ENCODE measurements at regions not wholly inside any gene's neighbourhood (a gene's known extent, or its start where the extent isn't known, plus 50 kb on each side); places are given as distances from the start of the nearest gene placed in this dataset.

DNA sequence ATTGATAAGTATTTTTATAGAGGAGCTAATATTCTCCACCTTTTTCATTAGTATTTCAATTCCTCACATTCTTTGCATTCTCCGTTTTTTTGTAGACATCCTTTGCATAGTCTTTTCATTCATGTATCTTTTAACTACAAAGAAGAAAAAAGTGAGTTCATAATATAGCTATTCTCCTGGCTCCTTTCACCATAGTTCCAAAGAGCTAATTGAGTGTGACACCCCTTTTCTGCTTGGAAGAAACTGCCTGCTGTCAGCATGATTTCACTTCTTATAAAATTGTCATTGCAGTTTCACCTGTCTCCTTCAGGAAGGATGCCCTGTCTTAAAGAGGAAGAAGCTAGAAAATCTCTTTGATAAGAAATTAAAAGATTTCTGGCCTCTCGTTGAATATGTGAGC lies 991.1 kb downstream of the KCNT2 start:
- no peak for DNase-seq

DNA sequence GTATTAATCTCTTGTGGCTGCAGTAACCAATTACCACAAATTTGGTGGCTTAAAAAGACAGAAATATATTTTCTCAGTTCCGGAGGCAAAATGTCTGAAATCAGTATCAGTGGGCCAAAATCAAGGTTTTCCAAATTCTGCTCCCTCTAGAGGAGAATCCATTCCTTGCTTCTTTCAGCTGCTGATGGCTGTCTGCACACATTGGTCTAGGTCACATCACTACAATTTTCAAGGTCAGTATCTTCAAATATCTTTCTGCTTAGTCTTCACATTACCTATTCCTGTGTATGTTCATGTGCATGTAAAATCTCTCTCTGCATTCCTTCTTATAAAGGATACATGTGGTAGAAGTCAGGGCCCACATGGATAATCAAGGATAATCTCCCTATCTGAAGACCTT lies 999.4 kb downstream of the KCNT2 start:
- no peak for DNase-seq

DNA sequence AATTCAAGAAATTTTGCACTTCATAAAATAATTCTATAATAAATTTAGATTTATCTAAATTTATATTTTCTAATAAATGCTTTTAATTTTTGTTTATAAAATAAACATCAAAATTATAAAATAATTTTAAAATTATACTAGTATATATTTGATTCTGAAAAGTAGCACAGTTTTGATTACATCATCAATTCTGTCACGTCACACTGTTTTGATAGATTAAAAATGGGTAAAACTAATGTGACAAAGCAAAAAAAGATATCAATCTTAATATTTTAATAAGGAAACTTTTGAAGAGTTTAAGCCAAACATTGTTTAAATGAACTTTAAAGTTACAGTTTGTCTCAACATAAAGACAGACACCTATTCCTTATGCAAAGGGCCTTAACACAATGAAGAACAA lies 1001.8 kb downstream of the KCNT2 start:
- no peak for DNase-seq

DNA sequence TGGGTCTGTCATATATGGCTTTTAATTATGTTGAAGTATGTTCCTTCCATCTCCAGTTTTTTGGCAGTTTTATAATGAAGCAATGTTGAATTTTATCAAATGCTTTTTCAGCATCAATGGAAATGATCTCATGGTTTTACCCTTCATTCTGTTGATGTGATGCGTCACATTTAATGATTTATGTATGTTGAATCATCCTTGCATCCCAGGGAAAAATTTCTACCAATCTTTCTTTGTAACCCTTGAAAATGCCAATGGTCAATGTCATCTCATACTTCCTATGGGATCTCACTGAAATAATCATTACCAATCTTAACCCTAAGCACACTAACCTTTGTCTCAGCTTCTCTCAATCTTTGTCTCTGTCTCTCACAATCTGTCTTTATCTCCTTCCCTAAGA lies 1004.0 kb downstream of the KCNT2 start:
- no peak for DNase-seq

DNA sequence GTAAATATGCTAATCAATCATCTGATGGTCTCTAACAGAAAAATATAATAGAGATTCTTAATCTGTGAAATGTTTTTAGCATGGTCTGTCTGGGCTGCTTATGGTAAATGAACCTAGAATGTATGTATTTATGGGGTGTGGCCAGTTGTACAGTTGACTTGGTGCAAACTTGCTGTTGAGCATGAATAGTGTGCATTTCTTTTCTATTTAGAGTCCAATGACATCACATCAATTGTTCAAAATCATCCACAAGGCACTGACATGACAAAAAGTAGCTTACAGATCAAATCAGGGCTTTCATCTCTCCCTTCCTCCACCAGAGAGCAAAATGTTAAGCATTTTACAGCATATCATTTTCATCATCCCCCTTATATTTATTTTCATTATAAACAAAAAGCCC lies 1010.3 kb downstream of the KCNT2 start:
- DNase-seq = no peak

DNA sequence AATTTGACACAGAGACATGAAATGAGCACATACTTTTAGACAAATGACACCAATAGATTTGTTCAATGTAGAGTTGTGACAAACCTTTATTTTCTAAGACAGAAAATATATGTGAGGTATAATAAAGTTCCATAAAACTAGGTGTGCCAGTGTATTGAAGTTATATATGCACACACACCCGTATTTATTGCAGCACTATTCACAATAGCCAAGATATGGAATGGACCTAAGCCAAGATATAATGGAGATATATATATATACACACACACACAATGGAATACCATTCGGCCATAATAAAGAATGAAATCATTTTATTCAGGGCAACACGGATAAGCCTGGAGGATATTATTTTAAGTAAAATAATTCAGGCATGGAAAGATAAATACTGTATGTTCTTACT lies 1013.5 kb downstream of the KCNT2 start:
- DNase-seq = no peak

DNA sequence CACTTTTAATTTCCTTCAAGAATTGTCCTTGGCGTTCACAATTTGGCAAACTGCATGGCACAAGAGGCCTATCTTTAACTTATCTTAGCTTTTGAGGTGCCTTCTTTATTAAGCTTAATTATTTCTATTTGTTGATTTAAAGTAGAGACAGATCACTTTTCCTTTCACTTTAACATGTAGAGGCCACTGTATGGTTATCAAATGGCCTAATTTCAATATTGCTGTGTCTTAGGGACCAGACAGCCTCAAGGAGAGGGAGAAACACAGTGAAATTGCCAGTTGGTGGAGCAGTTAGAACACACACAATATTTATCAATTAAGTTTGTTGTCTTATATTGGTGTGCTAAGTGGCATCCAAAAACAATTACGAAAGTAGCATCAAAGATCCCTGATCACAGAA lies 1013.9 kb downstream of the KCNT2 start:
- DNase-seq = no peak

DNA sequence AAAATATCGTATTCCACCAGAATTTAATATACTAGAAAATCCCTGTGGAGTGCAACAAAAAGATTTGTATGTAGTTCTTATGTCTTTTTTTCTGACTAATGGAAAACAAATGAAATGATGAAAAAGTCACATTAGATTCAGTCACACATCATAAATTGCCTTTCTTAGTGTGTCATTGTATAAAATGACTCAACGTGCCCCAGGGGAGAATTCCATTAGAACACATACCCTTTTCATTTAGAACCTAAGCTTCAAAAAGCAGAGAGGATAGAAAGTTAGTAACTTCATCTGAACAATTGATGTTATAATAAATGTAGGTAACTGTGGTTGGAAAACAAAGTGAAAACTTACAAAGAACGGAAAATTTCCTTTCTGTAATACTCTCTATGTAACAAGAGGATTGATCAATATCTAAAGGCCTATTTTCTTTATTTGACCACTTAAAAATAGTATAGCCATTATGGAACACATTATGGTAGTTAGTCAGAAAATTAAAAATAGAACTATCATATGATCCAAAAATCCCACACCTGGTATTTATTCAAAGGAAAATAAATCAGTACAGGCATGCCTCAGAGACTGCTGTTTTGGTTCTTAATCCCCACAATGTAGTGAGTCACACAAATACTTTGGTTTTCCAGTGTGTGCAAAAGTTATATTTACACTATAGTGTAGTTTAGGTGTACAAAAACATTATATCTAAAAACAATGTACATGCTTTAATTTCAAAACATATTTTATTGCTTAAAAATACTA lies 1016.1 kb downstream of the KCNT2 start:
- DNase-seq = no peak

DNA sequence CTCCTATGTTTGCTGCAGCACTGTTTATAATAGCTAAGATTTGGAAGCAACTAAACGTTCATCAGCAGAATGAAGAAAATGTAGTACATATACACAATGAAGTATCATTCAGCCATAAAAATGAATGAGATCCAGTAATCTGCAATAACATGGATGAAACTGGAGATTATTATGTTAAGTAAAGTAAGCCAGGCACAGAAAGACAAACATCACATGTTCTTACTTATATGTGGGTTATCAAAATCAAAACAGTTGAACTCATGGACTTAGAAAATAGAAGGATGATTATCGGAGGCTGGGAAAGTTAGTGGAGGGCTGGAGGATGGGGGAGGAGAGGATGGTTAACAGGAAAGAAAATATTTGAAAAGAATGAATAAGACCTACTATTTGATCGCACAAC lies 1017.6 kb downstream of the KCNT2 start:
- no peak for DNase-seq

DNA sequence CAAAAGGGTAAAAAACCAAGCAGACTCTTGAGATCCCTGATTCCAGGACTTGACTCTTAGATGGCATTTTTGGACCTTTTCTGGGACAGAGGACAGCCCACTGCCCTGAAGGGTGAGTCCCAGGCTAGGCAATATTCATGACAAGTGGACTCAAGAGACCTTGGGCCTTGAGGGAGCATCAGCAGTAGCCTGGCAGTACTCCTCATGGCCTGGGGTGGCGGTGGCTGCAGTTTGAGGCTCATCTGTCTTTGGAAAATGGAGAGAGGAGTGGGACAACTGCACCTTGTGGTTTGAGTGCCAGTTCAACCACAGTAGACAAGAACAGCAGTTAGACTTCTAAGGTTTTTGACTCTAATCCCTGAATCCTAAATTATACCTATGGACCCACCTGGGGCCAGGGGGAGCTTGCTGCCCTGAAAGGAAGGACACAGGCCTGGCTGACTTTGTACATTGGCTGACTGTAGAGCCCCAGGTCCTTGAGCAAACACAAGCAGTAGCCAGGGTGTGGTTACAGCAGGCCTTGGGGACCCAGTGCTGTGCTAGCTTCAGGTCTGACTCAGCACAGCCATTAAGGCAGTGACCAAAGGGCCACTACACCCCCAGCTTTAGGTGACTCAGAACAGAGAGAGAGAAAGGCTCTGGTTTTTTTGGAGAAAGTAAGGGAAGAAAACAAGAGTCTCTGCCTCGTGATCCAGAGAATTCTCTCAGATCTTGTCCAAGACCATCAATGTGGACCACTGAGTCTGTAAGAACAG lies 1023.2 kb downstream of the KCNT2 start:
- no peak for DNase-seq

DNA sequence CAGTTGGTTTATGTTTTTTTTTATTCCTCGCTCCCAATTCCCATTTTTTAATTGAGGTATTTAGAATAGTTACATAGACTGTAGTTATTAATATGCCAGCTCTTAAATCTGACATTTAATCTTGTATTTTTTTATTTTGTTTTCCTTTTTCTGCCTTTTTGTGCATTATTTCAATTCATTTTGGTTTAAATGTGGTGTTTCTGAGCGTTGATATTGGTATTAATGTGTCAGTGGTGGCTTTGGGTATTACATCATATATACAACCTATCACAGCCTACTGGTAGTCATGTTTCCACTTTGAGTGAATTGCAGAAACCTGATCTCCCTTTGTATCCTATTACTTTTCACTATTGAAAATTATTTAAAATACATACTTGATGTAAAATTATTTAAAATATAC lies 1027.3 kb downstream of the KCNT2 start:
- DNase-seq = no peak

DNA sequence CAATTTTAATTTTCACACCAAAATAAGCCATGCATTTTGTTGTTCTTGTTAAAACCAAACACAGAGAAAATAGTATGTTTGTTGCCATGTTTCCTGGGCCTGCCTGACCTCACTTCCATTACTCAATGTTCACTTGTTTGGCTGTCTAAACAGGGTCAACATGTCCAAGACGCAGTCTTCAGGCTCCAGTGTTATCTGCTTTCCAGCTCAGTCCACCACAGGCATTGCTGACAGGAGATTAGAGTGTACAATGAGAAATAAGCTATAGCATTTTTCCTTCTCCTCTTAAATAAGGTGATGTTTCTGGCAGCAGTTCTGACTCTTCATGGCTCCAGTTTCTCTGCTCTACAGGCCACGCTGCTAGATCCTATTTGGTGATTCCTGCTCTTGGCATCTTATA lies 1030.5 kb downstream of the KCNT2 start:
- no peak for DNase-seq

DNA sequence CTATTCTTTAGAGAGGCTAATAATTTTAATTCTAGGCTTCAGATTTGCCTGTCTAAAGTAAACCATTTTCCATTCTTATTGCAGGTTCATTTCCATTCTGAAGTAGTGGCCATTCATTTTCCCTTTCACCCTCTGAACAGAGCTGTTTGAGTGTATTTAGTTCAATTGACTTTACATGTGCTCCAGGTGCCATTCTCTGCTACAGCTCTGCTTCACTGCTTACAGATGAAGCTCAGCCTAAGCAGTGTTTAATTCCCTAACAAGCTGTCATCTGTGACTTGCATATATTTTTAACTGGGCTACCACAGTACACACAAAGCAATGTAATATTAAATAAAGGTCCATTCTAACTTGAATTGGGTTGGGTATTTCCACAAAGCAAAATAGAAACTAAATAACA lies 1031.6 kb downstream of the KCNT2 start:
- no peak for DNase-seq

DNA sequence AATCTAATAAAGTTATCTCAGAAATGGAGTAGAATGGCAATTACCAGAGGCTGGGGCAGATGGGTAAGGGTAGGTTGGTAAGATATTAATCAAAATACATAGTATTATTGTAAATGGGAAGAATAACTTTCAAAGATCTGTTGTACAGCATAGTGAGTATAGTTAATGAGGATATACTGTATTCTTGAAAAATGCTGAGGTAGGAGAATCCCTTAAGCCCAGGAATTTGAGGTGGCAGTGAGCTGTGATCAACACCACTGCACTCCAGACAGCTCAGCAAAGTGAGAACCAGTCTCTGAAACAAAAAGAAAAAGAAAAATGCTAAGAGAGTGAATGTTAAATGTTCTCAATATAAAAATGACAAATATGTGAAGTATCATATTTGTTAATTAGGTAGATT lies 1033.7 kb downstream of the KCNT2 start:
- DNase-seq = no peak

DNA sequence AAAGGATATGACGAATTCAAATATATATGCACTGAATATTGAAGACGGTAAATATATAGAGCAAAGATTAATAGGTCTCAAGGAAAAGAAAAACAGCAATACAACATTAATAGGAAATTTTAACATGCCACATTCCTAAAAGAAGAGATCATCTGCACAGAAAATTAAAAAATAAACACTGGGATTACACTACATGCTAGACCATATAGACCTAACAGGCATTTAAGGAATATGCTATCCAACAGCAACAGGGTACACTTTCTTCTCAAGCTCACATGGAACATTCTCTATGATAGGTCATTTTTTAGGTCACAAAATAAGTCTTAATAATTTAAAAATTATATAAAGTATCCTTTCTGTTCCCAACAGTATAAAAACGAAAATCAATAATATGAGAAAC lies 1038.3 kb downstream of the KCNT2 start:
- DNase-seq = no peak

DNA sequence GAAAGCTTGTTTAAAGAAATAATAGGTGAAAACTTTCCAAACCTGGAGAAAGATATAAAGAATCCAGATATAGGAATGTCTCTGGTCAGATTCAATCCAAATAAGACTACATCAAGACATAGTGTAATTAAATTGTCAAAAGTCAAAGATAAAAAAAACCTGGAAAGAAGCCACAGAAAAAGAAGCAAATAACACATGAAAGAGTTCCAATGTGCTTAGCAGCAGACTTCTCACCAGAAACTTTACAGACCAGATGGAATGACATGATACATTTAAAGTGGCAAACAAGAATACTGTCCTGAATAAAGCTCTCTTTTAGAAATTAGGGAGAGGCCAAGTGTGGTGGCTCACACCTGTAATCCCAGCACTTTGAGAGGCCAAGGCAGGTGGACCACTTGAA lies 1039.9 kb downstream of the KCNT2 start:
- DNase-seq = no peak

DNA sequence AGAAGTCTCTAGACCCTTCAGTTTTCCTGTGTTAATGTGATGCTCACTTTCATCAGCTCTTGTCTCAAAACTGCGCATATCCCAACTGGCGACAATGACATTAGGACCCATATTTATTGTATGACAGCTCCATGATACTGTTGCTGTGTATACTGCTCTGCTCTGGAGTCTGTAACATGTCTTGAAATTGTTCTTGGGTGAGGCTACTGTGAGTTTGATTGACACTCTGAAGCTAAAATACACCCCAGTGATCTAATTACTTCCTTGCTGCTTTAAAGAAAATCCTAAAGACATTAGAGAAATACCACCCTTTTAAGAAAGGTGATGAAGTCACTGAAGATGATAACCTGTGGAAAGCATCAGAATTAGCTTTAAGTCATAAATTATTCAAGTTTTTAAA lies 1046.2 kb downstream of the KCNT2 start:
- DNase-seq = no peak

DNA sequence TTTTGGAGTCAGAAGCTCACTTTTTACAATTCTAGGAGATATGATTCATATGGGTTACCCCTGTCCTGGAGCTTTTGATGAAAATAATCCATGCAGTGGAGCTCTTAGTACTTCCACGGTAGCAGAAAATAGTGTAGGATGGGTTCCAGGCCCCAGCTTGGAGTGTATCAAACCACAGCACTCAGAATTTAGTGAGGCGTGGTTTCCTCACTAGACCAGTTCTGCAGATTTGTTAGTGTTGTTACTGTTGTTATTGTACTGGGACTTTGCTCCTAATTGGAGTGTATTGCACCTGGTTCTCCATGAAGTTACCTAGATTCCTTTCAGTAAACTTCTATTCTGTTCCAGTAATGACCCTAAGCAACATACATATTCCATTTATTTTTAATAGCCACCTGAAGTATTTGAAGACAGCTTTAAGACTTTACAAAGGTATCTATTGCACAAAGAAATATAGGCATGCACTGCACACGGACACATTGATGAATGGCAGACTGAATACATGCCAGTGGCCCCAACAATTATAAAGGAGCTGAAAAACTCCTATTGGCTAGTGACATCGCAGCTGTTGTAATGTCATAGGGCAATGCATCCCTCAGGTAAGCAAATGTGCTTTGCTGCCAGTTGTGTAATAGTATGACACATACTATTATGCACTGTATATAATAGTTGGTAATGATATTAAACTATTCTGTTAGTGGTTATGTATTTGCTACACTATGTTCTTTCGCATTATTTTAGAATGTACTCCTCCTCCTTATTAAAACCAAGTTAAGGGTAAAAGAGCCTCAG lies 1058.0 kb downstream of the KCNT2 start:
- DNase-seq = no peak

DNA sequence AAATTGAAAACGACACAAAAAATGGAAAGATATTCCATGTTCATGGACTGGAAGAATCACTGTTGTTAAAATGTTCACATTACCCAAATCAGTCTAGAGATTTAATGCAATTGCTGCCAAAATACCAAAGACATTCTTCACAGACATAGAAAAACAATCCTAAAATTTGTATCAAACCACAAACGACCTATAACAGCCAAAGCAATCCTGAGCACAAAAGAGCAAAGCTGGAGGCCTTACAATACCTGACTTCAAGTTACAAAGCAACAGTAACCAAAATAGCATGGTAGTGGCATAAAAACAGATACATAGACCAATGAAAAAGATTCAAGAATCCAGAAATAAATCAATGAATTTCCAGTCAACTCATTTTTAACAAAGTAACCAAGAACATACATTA lies 1077.3 kb downstream of the KCNT2 start:
- DNase-seq = no peak

DNA sequence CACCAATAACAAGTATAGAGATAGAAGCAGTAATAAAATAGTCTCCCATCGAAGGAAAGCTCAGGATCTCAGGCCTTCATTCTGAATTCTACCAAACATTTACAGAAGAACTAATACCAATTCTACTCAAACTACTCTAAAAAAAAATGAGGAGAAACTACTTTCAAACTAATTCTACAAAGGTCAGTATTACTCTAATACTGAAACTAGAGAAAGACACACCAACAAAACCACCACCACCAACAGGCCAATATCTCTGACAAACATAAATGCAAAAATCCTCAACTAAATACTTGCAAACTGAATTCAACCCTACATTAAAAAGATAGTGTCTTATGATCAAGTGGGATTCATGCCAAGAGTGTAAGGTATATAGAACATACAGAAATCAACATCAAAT lies 1078.4 kb downstream of the KCNT2 start:
- DNase-seq = no peak

DNA sequence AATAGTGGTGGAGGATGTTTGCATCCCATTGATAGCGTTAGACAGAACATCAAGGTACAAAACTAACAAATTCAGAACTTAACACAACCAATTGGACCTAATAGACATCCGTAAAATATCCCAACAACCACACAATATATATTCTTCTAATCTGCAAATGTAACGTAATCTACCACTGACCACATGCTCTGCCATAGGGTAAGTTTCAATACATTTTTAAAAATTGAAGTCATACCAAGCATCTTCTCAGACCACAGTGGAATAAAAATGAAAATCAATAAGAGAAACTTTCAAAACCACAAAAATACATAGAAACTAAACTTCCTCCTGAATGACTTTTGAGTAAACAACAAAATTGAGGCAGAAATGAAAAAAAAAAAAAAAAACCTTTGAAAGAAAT lies 1087.5 kb downstream of the KCNT2 start:
- DNase-seq = no peak

DNA sequence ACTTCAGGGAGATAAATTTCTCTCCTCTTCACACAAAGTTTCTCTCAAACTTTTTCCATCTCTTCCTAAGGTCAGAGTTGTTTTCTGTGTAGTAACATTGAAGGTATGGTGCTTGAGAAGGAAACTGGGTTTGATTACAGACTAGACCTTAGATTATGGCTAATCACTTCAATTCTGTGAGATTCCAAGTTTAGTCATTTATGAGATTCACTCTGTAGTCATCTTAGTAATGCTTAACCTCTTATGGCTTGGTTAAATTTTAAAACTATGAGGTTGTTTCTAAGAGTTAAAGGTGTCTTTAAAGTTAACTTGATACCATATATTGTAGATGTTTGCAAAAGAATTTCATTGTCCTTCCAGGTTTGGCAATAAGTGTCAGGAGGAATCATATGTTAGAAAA lies 1092.2 kb downstream of the KCNT2 start:
- DNase-seq = no peak

DNA sequence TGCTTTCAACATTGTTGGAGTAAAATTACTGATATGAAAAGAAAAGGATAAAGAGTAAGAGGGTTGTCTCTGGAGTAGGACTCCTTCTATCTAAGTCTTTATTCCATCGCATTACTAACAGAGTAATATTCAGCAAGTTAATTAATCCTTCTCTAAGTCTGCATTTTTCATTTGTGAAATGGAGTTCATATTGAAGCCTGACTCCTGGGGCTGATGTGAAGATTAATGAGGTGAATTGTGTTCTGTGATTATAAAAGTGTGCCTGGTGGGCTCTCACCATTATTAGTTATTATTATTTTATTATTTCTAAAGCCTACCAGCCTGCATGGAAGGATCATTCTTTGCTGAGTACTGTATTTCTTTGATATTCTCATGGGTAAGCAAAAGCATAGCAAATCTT lies 1096.7 kb downstream of the KCNT2 start:
- DNase-seq = no peak

DNA sequence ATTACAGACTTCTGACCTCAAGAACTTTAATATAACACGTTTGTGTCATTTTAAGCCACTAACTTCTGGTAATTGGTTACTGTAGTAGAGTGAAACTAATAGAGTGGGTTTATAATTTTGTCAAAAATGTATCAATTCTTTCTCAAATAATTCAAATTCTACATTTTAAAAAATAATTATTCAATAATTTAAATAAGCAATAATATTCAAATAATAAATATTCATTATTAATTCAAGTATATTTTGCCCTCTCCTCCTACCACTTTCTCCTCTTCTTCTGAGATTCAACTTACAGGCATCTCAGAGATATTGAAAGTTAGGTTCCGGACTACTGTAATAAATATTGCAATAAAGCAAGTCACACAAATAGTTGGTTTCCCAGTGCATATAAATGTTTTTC lies 1107.1 kb downstream of the KCNT2 start:
- no peak for DNase-seq
